Common myeloid progenitor, CD34-positive (primary cell): ENCODE measurements at regions not wholly inside any gene's neighbourhood (a gene's known extent, or its start where the extent isn't known, plus 50 kb on each side); places are given as distances from the start of the nearest gene placed in this dataset.

Experiments
- CTCF ChIA-PET: fragments of 350-600 bp; sonication (Branson Sonifier 250); formaldehyde crosslinking; loops from one replicate; lab custom pipeline; 2021; ENCODE audit warnings: antibody characterized with exemption; lab: Charles Lee
- POLR2A ChIA-PET: fragments of 350-600 bp; sonication (Branson Sonifier 250); formaldehyde crosslinking; loops from one replicate; lab custom pipeline; 2021; ENCODE audit warnings: antibody characterized with exemption; lab: Charles Lee
- DNase-seq, 3 donors: peaks; one replicate each; pipeline versions ENCODE4 v3.0.0 to v3.0.0-alpha.2; 2013
- H3K27ac ChIP-seq, 2 experiments: 1 replicate in 1 of 2; 2 replicates in 1 of 2; pipeline ENCODE4 v1.7.0; 2013; ENCODE audit warnings: inconsistent platforms in 2 of 2, low read length in 2 of 2, mild to moderate bottlenecking in 2 of 2, low read depth in 1 of 2, moderate library complexity in 1 of 2; ENCODE audit not compliant: severe bottlenecking in 2 of 2, insufficient read depth in 1 of 2, poor library complexity in 1 of 2
- H3K27me3 ChIP-seq, 5 experiments: replicated peaks in 2 of 5; 1 replicate in 3 of 5; 2 replicates in 2 of 5; pipeline versions ENCODE4 v1.6.1 to v1.7.0; 2013; ENCODE audit warnings: low read length in 4 of 5, mild to moderate bottlenecking in 2 of 5, moderate library complexity in 2 of 5, inconsistent platforms in 1 of 5; ENCODE audit not compliant: insufficient read depth in 5 of 5, control insufficient read depth in 4 of 5
- H3K36me3 ChIP-seq, 4 experiments: 1 replicate in 2 of 4; 2 replicates in 2 of 4; pipeline versions ENCODE4 v1.6.1 to v1.7.0; 2013; ENCODE audit warnings: low read length in 3 of 4, control low read depth in 1 of 4, mild to moderate bottlenecking in 1 of 4; ENCODE audit not compliant: control insufficient read depth in 4 of 4, insufficient read depth in 4 of 4
- H3K4me1 ChIP-seq, 4 experiments: 1 replicate in 3 of 4; 2 replicates in 1 of 4; pipeline versions ENCODE4 v1.6.1 to v1.7.1; 2013; ENCODE audit warnings: low read length in 3 of 4, mild to moderate bottlenecking in 3 of 4, control low read depth in 1 of 4, inconsistent platforms in 1 of 4, moderate library complexity in 1 of 4; ENCODE audit not compliant: control insufficient read depth in 4 of 4, insufficient read depth in 4 of 4; ENCODE audit errors: control extremely low read depth in 1 of 4
- H3K4me3 ChIP-seq, 7 experiments: 1 replicate in 4 of 7; 2 replicates in 3 of 7; pipeline versions ENCODE4 v1.5.1 to v1.7.0; 2013; ENCODE audit warnings: mild to moderate bottlenecking in 7 of 7, low read length in 6 of 7, moderate library complexity in 6 of 7, inconsistent platforms in 2 of 7, low read depth in 2 of 7, control low read depth in 1 of 7; ENCODE audit not compliant: insufficient read depth in 4 of 7, control insufficient read depth in 1 of 7; ENCODE audit errors: extremely low read depth in 1 of 7
- H3K9me3 ChIP-seq, 5 experiments: 1 replicate in 4 of 5; 2 replicates in 1 of 5; pipeline versions ENCODE4 v1.6.1 to v1.7.1; 2013; ENCODE audit warnings: low read length in 4 of 5, mild to moderate bottlenecking in 2 of 5, inconsistent platforms in 1 of 5, low read depth in 1 of 5, moderate library complexity in 1 of 5; ENCODE audit not compliant: control insufficient read depth in 4 of 5, insufficient read depth in 2 of 5; ENCODE audit errors: control extremely low read depth in 1 of 5
- WGBS: methylation state at CpG from one replicate; pipeline ENCODE4 v1.1.5; 2013; ENCODE audit not compliant: insufficient coverage; 5-methylcytosine and 5-hydroxymethylcytosine counted together

DNA sequence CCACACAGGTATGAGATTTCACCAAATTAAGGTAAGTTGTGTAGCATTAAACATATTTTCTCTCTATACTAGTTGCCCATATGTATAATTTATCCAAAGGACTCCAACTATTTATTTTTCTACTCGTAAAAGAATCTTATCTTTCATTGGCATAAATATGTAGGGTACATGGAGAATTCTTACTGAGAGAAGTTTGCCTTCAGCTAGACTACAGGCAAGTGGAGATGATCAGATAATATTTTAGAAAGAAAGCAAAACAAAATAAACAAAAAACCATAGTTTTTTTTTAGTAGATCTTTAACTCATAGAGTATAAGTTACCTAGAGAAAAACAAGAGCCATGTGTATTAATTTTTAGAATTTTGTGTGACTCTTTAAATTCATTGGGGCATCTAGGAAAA lies 743.1 kb upstream of the ARRDC3 start:
- H3K27me3 ChIP-seq = no peaks in the 10 kb centered on the region
- H3K4me3 ChIP-seq = no peak overlapping the region
- H3K27ac ChIP-seq = no peak overlapping the region
- WGBS = no CpG with 5 or more reads among the region's 1 CpG
- H3K36me3 ChIP-seq = no peaks in the 10 kb centered on the region
- no peaks in the 10 kb centered on the region for H3K4me1 ChIP-seq
- DNase-seq = no peak
- ChIA-PET CTCF (no interaction called here), POLR2A (no interaction called here)
- H3K9me3 ChIP-seq = no peaks in the 10 kb centered on the region

DNA sequence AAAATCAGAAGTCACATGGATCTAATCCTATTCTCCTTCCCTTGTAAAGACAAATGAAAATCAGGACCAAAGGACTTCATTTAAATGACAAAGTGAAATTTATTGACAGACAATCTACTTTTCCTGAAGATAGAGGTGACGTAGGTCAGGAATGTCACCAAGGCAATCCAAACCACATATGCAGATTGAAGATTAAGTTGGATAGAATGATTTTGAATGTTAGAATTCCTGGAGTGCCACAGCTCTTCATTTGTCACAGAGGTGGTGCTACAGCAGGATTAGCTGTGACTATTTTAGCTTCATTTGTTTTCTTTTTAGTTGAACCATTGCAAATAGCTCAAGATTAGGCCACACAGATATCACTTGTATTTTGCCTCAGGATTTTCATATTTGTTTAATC lies 736.0 kb upstream of the ARRDC3 start:
- H3K27me3 ChIP-seq = no peaks in the 10 kb centered on the region
- POLR2A ChIA-PET = no interaction called here
- CTCF ChIA-PET = no interaction called here
- 80% methylated on average over 1 of the region's 1 CpG for WGBS
- no peaks in the 10 kb centered on the region for H3K36me3 ChIP-seq
- no peak overlapping the region for H3K27ac ChIP-seq
- no peaks in the 10 kb centered on the region for H3K4me1 ChIP-seq
- no peak for DNase-seq
- no peak overlapping the region for H3K4me3 ChIP-seq
- no peaks in the 10 kb centered on the region for H3K9me3 ChIP-seq

DNA sequence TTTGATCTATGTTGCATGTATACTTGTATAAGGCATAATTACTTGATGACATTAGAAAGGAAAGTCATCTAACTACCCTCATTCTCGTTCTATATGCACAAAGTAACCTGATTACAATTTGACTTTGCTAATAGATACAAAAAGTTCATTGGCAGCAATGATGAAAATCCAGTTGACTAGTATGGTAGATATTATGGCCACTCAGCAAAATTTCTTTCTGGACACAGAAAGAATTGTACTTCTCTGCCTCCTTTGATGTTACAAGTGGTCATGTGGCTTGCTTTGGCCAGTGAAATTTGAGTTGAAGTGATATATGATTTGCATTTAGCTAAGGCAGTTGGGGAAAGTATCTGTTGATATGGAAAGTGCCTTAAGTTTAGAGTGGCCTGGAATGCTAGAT lies 723.7 kb upstream of the ARRDC3 start:
- no peaks in the 10 kb centered on the region for H3K36me3 ChIP-seq
- DNase-seq = no peak

DNA sequence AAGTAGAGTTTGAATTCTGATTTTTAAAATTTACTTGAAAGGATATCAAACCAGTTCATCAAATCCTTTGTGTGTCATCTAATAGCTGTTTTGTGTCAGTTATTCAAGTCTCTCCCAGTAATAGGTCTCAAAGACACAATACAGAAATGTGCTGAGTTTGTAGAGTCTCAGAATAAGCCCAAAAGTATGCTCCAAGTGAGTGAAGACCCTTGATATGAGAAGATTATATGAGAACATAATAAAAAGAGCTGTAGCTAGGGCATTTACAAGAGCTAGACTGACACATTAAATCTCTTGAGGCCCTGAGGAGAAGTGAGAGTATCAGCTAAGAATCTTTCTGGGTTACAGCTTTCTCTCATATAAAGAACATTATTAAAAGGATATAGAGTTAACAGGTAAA lies 721.0 kb upstream of the ARRDC3 start:
- Histone ChIP-seq H3K36me3 (no peaks in the 10 kb centered on the region), H3K4me1 (no peaks in the 10 kb centered on the region), H3K27me3 (no peaks in the 10 kb centered on the region), H3K27ac (no peak overlapping the region), H3K4me3 (no peak overlapping the region), H3K9me3 (no peaks in the 10 kb centered on the region)
- CTCF ChIA-PET = no interaction called here
- POLR2A ChIA-PET = no interaction called here
- DNase-seq = no peak

More for the DNA sequence above, 723.7 kb upstream of the ARRDC3 start:
- no CpG with 5 or more reads among the region's 1 CpG for WGBS
- Histone ChIP-seq H3K27me3 (no peaks in the 10 kb centered on the region), H3K4me3 (no peak overlapping the region), H3K4me1 (no peaks in the 10 kb centered on the region), H3K27ac (no peak overlapping the region), H3K9me3 (no peaks in the 10 kb centered on the region)
- POLR2A ChIA-PET = no interaction called here
- CTCF ChIA-PET = no interaction called here

DNA sequence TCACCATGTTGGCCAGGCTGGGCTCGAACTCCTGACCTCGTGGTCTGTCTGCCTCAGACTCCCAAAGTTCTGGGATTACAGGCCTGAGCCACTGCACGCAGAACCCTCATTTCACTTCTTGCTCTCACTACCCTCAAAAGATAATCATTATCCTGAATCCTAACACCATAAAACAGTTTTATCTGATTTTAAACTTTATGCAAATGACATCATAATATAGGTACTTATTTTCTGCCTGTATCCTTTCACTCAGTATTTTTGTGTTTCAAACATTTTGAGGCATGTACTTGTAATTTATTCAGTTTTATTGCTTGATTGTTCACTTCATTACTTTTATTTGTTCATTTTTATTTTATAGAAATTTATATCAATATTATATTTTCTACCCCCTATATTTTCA lies 719.2 kb upstream of the ARRDC3 start:
- Histone ChIP-seq H3K4me3 (no peak overlapping the region), H3K9me3 (no peaks in the 10 kb centered on the region), H3K27ac (no peak overlapping the region), H3K36me3 (no peaks in the 10 kb centered on the region), H3K4me1 (no peaks in the 10 kb centered on the region), H3K27me3 (no peaks in the 10 kb centered on the region)
- POLR2A ChIA-PET = no interaction called here
- no peak for DNase-seq
- WGBS = 90% methylated on average over 2 of the region's 3 CpGs
- CTCF ChIA-PET = no interaction called here

DNA sequence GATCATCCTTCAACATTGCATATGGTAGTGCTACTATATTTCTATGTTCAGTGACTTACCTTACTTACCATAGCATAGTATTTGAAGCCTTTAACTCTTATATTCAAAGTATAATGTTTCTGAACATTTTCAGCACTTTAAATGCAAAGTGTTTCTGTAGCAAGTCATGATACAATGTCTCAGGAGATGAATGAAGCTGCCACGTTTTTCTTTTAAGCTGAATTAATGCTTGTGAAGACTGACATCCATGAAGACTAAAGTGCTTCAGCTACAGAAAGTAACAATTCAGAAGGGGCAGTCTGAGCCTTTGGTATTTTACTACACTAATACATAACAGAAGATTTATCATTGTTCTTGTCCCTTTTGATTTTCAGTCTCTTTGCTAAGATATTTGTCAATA lies 709.1 kb upstream of the ARRDC3 start:
- Histone ChIP-seq H3K9me3 (no peaks in the 10 kb centered on the region), H3K36me3 (no peaks in the 10 kb centered on the region), H3K27me3 (no peaks in the 10 kb centered on the region), H3K27ac (no peak overlapping the region), H3K4me3 (no peak overlapping the region), H3K4me1 (no peaks in the 10 kb centered on the region)
- ChIA-PET CTCF (no interaction called here), POLR2A (no interaction called here)
- DNase-seq = no peak
- 60% methylated on average over 1 of the region's 1 CpG for WGBS

DNA sequence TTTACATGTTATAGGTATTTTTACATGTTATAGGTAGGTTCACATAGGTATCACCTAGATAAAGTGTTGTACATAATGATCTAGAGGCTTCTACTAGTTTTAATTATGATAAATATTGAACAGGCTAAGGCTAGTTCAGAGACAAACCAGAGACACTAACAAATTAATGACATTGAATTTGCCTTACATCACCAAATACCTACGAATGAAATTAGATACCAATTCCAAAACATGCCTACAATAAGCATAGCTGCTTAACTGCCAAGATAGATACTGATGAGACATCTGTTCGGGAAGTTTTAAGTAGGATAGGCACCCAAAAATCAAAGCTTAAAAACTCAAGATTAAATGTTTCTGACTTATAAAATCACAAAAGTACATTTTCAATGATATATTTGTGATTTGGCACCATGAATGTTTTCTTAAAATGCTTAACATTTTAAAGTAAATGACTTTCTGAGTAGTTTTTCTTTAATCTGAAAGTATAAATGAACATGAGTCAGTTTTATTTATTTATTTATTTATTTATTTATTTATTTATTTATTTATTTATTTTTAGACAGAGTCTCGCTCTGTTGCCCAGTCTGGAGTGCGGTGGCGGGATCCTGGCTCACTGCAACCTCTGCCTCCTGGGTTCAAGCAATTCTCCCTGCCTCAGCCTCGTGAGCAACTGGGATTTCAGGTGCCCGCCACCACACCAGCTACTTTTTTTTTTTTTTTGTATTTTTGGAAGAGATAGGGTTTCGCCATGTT lies 703.1 kb upstream of the ARRDC3 start:
- no peak for DNase-seq
- Histone ChIP-seq H3K9me3 (no peaks in the 10 kb centered on the region), H3K4me1 (no peaks in the 10 kb centered on the region), H3K27ac (no peak overlapping the region), H3K27me3 (no peaks in the 10 kb centered on the region), H3K4me3 (no peak overlapping the region), H3K36me3 (no peaks in the 10 kb centered on the region)
- POLR2A ChIA-PET = no interaction called here
- CTCF ChIA-PET = no interaction called here
- 88% methylated on average over 5 of the region's 8 CpGs for WGBS
